GM08714 (cell line): ENCODE measurements at regions not wholly inside any gene's neighbourhood (a gene's known extent, or its start where the extent isn't known, plus 50 kb on each side); places are given as distances from the start of the nearest gene placed in this dataset.

Experiments
- H3K4me3 ChIP-seq: fragments of 200-500 bp; sonication (Bioruptor generic); 2 replicates; pipeline ENCODE4 v1.5.1; 2014; ENCODE audit warnings: mild to moderate bottlenecking, low read length, inconsistent platforms
- ZNF274 ChIP-seq: IDR thresholded peaks from 2 replicates; pipeline ENCODE4 v1.6.1; 2012; ENCODE audit warnings: mild to moderate bottlenecking, low read depth, low read length

DNA sequence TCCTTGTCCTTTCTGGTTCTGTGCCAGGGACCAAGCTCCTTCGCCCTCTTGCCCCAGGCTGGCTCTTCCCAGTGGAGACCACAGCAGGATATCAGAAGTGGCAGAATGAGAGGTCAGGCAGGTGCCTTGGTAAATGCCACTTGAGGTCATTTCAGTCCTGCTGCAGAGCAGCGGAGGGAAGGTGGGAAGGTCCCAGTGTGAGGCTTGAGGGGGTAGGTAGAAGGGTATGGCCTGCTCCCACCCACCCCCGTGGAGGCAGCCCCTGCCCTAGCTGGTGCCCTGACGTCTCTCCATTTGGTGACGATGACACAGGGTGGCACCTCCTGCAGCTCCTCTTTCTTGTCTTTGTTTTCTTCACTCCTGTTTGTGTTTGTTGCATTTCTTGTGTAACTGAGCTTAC, 538.8 kb downstream of the TCERG1L start:
- no peak for TF ChIP-seq ZNF274
- no peak overlapping the region for H3K4me3 ChIP-seq

GRCh38 chr10:130773941-130774340, 537.6 kb downstream of the TCERG1L start:
- H3K4me3 ChIP-seq = no peak overlapping the region
- no peak for TF ChIP-seq ZNF274

GRCh38 chr10:130774871-130775270, 536.6 kb downstream of the TCERG1L start:
- H3K4me3 ChIP-seq = no peak overlapping the region
- no peak for TF ChIP-seq ZNF274

GRCh38 chr10:130775311-130775710, 536.2 kb downstream of the TCERG1L start:
- H3K4me3 ChIP-seq = no peak overlapping the region
- TF ChIP-seq ZNF274 = no peak

DNA sequence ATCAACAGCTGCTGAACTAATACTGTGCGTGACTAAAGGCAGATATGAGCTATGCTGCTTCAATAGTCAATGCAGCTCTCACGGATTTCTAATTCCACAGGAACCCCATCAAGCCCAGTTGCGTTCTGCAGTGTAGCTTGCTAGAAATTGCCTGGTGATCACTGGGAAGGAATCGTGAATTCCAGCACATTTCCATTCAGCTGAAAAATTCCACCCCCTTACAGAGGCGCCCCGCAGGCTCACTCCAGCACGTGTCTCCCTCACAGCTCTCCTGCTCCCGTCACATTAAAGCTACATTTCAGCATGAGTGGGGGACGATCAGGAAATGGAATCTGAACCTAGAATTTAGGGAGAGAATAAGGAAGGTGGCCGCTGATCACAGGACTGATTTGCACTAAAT, 534.8 kb downstream of the TCERG1L start:
- TF ChIP-seq ZNF274 = no peak
- no peak overlapping the region for H3K4me3 ChIP-seq

GRCh38 chr10:130777507-130778165, 533.9 kb downstream of the TCERG1L start:
- H3K4me3 ChIP-seq = no peak overlapping the region
- TF ChIP-seq ZNF274 = no peak

DNA sequence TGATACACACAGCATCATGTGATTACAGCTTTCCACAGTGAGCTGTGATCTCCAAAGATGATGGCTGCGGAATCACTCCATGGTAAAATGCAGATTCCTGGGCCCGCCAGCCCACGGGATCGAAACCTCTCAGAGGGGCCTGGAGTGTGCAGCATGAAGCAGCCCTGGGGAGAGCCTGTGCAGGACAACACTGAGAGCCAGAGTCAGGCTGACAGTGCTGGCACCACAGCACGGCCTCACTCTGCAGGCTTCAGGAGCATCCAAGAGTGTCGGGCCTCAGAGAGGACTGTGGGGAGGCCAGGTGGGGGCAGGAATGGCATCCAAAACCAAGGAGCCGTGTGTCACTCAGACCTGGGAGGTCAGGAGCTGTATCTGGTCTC, 533.4 kb downstream of the TCERG1L start:
- no peak overlapping the region for H3K4me3 ChIP-seq
- no peak for TF ChIP-seq ZNF274

- H3K4me3 ChIP-seq = no peak overlapping the region
- no peak for TF ChIP-seq ZNF274
Measured at GRCh38 chr10:130780763-130781162, 530.8 kb downstream of the TCERG1L start.

GRCh38 chr10:130781206-130781605, 530.3 kb downstream of the TCERG1L start:
- TF ChIP-seq ZNF274 = no peak
- H3K4me3 ChIP-seq = no peak overlapping the region

GRCh38 chr10:130781623-130782022, 529.9 kb downstream of the TCERG1L start:
- no peak for TF ChIP-seq ZNF274
- H3K4me3 ChIP-seq = no peak overlapping the region

DNA sequence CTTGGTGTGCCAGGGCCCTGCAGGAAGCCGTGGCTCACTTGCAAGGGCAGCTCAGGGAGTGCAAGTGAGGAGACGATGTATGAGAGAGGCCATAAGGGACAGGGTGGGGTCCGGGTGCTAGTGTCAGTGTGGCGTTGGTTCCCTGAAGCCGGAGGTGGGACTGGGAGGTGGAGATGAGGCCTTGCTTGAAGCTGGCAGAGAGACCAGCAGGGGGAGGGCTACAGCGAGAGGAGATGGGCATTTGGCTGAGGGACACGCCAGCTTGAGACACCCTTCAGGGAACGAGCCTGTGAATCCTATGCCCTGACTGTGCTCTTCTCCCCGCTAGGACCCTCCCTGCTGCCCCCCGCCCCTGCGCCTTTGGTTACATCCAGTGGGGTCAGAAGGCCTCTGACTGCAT, 529.1 kb downstream of the TCERG1L start:
- no peak for TF ChIP-seq ZNF274
- H3K4me3 ChIP-seq = no peak overlapping the region

GRCh38 chr10:130784326-130784725, 527.2 kb downstream of the TCERG1L start:
- H3K4me3 ChIP-seq = no peak overlapping the region
- no peak for TF ChIP-seq ZNF274

- H3K4me3 ChIP-seq = no peak overlapping the region
- TF ChIP-seq ZNF274 = no peak
Measured at GRCh38 chr10:130786365-130786966, 525.1 kb downstream of the TCERG1L start.

DNA sequence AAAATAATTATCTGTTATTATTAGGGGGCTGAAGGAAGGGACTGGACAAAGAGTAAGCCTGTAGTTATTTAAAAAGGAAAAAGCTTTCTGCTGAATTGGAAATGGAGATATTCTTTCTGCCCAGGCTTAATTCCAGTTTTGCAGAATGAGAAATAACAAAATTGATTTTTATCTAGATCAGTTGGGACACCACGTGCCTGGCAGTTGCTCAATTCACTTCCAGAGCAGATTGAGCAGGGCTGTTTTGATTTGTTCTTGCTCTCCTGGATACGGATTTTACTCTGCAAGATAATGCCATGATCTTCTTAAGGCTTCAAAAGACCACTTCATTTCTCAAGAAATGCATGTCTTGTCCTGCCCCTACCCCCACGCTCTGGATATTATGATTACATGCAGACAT, 524.3 kb downstream of the TCERG1L start:
- no peak overlapping the region for H3K4me3 ChIP-seq
- no peak for TF ChIP-seq ZNF274

DNA sequence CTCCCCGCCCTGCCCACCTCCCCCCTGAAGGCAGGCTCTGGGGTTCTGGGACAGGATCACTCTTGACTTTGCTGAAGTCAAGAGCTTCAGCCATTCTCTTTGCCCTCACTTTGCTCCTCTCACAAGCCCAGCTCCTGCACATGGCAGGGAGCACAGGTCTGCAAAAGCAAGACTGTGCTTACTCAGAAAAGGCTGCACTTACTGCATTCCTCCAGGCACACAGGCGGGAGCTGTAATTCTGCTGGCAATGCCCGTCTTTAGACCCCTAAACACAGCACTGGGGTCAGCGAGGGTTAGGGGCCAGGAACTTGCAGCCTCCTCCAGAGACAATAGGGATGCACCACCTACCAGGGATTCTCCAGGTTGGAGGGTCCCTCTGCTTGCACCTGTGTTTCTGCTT, 523.7 kb downstream of the TCERG1L start:
- no peak overlapping the region for H3K4me3 ChIP-seq
- TF ChIP-seq ZNF274 = no peak

GRCh38 chr10:130790339-130790738, 521.2 kb downstream of the TCERG1L start:
- no peak overlapping the region for H3K4me3 ChIP-seq
- TF ChIP-seq ZNF274 = no peak
